Mesenchymal stem cell (in vitro differentiated cells and primary cell): ENCODE measurements at regions not wholly inside any gene's neighbourhood (a gene's known extent, or its start where the extent isn't known, plus 50 kb on each side); places are given as distances from the start of the nearest gene placed in this dataset.
A peak's percentile ranks its signal among the peaks of the same experiment; 100 is the strongest.

Experiments used
- DNase-seq: peaks from one replicate; pipeline ENCODE4 v3.0.0-alpha.2; 2013
- H2AFZ ChIP-seq: one replicate; pipeline ENCODE4 v1.6.1; 2013; ENCODE audit warnings: low read depth, mild to moderate bottlenecking, control low read depth, inconsistent platforms, low read length, moderate library complexity
- H2AK5ac ChIP-seq: 2 replicates; pipeline ENCODE4 v1.6.1; 2013; ENCODE audit warnings: low read length, moderate library complexity, mild to moderate bottlenecking, inconsistent platforms; ENCODE audit not compliant: severe bottlenecking
- H2BK120ac ChIP-seq: one replicate; pipeline ENCODE4 v1.6.1; 2013; ENCODE audit warnings: low read depth, mild to moderate bottlenecking, inconsistent platforms, low read length, moderate library complexity
- H2BK12ac ChIP-seq, 2 experiments: one replicate each; pipeline ENCODE4 v1.6.1; 2013; ENCODE audit warnings: inconsistent platforms in 2 of 2, low read length in 2 of 2, mild to moderate bottlenecking in 2 of 2, moderate library complexity in 2 of 2, control low read depth in 1 of 2
- H2BK15ac ChIP-seq: one replicate; pipeline ENCODE4 v1.6.1; 2013; ENCODE audit warnings: mild to moderate bottlenecking, low read depth, inconsistent platforms; ENCODE audit not compliant: poor library complexity, severe bottlenecking
- H2BK5ac ChIP-seq: 2 replicates; pipeline ENCODE4 v1.6.1; 2013; ENCODE audit warnings: low read depth, mild to moderate bottlenecking, low read length, control low read depth, inconsistent platforms; ENCODE audit not compliant: poor library complexity, severe bottlenecking
- H3K14ac ChIP-seq, 2 experiments: one replicate each; pipeline ENCODE4 v1.6.1; 2013; ENCODE audit warnings: inconsistent platforms in 2 of 2, low read length in 2 of 2, control low read depth in 1 of 2, mild to moderate bottlenecking in 1 of 2, moderate library complexity in 1 of 2
- H3K18ac ChIP-seq, 2 experiments: one replicate each; pipeline ENCODE4 v1.6.1; 2013; ENCODE audit warnings: inconsistent platforms in 2 of 2, low read length in 2 of 2, control low read depth in 1 of 2, low read depth in 1 of 2, mild to moderate bottlenecking in 1 of 2
- H3K23ac ChIP-seq, 2 experiments: one replicate each; pipeline ENCODE4 v1.6.1; 2013; ENCODE audit warnings: inconsistent platforms in 2 of 2, low read length in 2 of 2, mild to moderate bottlenecking in 2 of 2, moderate library complexity in 2 of 2, control low read depth in 1 of 2
- H3K27ac ChIP-seq: 2 replicates; pipeline ENCODE4 v1.5.1; 2013; ENCODE audit warnings: mild to moderate bottlenecking, moderate library complexity, low read length, control low read depth, inconsistent platforms; ENCODE audit not compliant: poor library complexity, severe bottlenecking
- H3K27me3 ChIP-seq, 2 experiments: 2 replicates each; pipeline versions ENCODE4 v1.6.1 to v1.7.0; 2013; ENCODE audit warnings: low read length in 2 of 2, mild to moderate bottlenecking in 2 of 2, moderate library complexity in 2 of 2, control low read depth in 1 of 2, inconsistent platforms in 1 of 2; ENCODE audit not compliant: control insufficient read depth in 1 of 2, insufficient read depth in 1 of 2
- H3K36me3 ChIP-seq, 2 experiments: 2 replicates each; pipeline versions ENCODE4 v1.6.1 to v1.7.0; 2013; ENCODE audit warnings: low read length in 2 of 2, control low read depth in 1 of 2, inconsistent platforms in 1 of 2, low read depth in 1 of 2, mild to moderate bottlenecking in 1 of 2; ENCODE audit not compliant: insufficient read depth in 2 of 2, control insufficient read depth in 1 of 2
- H3K4ac ChIP-seq, 2 experiments: one replicate each; pipeline ENCODE4 v1.6.1; 2013; ENCODE audit warnings: inconsistent platforms in 2 of 2, low read length in 2 of 2, mild to moderate bottlenecking in 2 of 2, moderate library complexity in 2 of 2, control low read depth in 1 of 2, low read depth in 1 of 2
- H3K4me1 ChIP-seq: 2 replicates; pipeline ENCODE4 v1.6.1; 2013; ENCODE audit warnings: low read depth, low read length, control low read depth; ENCODE audit not compliant: control insufficient read depth, insufficient read depth
- H3K4me2 ChIP-seq: 2 replicates; pipeline ENCODE4 v1.6.1; 2013; ENCODE audit warnings: low read length, mild to moderate bottlenecking, inconsistent platforms; ENCODE audit not compliant: poor library complexity, severe bottlenecking
- H3K4me3 ChIP-seq, 2 experiments: 2 replicates each; pipeline versions ENCODE4 v1.5.1 to v1.7.0; 2013; ENCODE audit warnings: low read length in 2 of 2, mild to moderate bottlenecking in 2 of 2, control low read depth in 1 of 2, low read depth in 1 of 2; ENCODE audit not compliant: insufficient read depth in 1 of 2
- H3K79me1 ChIP-seq: replicated peaks from 2 replicates; pipeline ENCODE4 v1.6.1; 2013; ENCODE audit warnings: mild to moderate bottlenecking, control low read depth, low read length, inconsistent platforms; ENCODE audit not compliant: poor library complexity, severe bottlenecking
- H3K9ac ChIP-seq: 2 replicates; pipeline ENCODE4 v1.7.0; 2013; ENCODE audit warnings: mild to moderate bottlenecking, low read length, moderate library complexity
- H3K9me3 ChIP-seq: 2 replicates; pipeline ENCODE4 v1.7.0; 2013; ENCODE audit warnings: mild to moderate bottlenecking, low read length; ENCODE audit not compliant: control insufficient read depth
- H4K8ac ChIP-seq: one replicate; pipeline ENCODE4 v1.6.1; 2013; ENCODE audit warnings: inconsistent platforms, mild to moderate bottlenecking, low read length, moderate library complexity
- H4K91ac ChIP-seq: one replicate; pipeline ENCODE4 v1.6.1; 2013; ENCODE audit warnings: mild to moderate bottlenecking, low read length, inconsistent platforms
- WGBS: methylation state at CpG from one replicate; pipeline ENCODE4 v1.1.7; 2013; ENCODE audit warnings: mixed read lengths; 5-methylcytosine and 5-hydroxymethylcytosine counted together

GRCh38 chr4:130249002-130249401, 1153.0 kb downstream of the C4orf33 start:
- H3K4ac ChIP-seq, result no peak overlapping the region
- no peak for DNase-seq
- H4K8ac ChIP-seq, result no peak overlapping the region
- no peaks in the 10 kb centered on the region for H3K9me3 ChIP-seq
- no peak overlapping the region for H3K23ac ChIP-seq
- no peak overlapping the region for H3K4me3 ChIP-seq
- H2BK12ac ChIP-seq, result no peak overlapping the region
- H4K91ac ChIP-seq, result no peak overlapping the region
- no peaks in the 10 kb centered on the region for H3K27me3 ChIP-seq
- no peaks in the 10 kb centered on the region for H3K4me1 ChIP-seq
- no peak overlapping the region for H2BK15ac ChIP-seq
- no peaks in the 10 kb centered on the region for H3K36me3 ChIP-seq
- H2AFZ ChIP-seq, result no peak overlapping the region
- H2AK5ac ChIP-seq, result no peak overlapping the region
- H2BK120ac ChIP-seq, result no peak overlapping the region
- no CpG with 5 or more reads among the region's 1 CpG for WGBS
- H3K79me1 ChIP-seq, result no peaks in the 10 kb centered on the region
- no peak overlapping the region for H3K4me2 ChIP-seq
- no peak overlapping the region for H3K9ac ChIP-seq
- H3K18ac ChIP-seq, result no peak overlapping the region
- no peak overlapping the region for H3K27ac ChIP-seq
- no peak overlapping the region for H2BK5ac ChIP-seq
- no peak overlapping the region for H3K14ac ChIP-seq

DNA sequence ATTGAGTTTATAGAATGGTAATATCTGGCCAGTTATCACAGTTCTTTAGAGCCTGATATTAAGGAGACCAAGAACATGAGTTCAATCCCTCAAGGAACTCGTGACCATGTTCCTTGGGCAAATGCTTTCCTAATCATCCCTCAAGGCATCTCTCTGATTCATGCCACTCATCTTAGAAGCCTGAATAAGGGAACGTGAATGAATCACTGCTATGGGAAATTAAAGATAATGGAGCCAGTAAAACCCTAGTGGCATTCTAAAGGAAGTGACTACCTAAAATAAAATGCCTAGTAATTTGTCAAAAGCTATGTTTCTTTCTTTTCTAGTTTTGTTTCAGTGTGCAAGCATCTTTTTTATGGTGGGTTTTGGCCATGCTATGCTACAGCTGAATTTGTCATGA, 1161.3 kb downstream of the C4orf33 start:
- DNase-seq, result peak; percentile 35
- no peak overlapping the region for H3K23ac ChIP-seq
- H2BK12ac ChIP-seq, result no peak overlapping the region
- H4K91ac ChIP-seq, result no peak overlapping the region
- H3K18ac ChIP-seq, result no peak overlapping the region
- no peak overlapping the region for H2AK5ac ChIP-seq
- H3K4me1 ChIP-seq, result no peaks in the 10 kb centered on the region
- H3K4me3 ChIP-seq, result no peak overlapping the region
- H3K4me2 ChIP-seq, result no peak overlapping the region
- no peak overlapping the region for H3K14ac ChIP-seq
- WGBS, result 62% methylated on average over 2 of the region's 2 CpGs
- H3K9me3 ChIP-seq, result no peaks in the 10 kb centered on the region
- no peak overlapping the region for H4K8ac ChIP-seq
- H2BK120ac ChIP-seq, result no peak overlapping the region
- no peaks in the 10 kb centered on the region for H3K27me3 ChIP-seq
- H3K27ac ChIP-seq, result no peak overlapping the region
- H3K9ac ChIP-seq, result peak overlapping the region; percentile 52
- no peak overlapping the region for H2AFZ ChIP-seq
- H3K36me3 ChIP-seq, result no peaks in the 10 kb centered on the region
- H3K79me1 ChIP-seq, result no peaks in the 10 kb centered on the region
- no peak overlapping the region for H2BK5ac ChIP-seq
- no peak overlapping the region for H2BK15ac ChIP-seq
- no peak overlapping the region for H3K4ac ChIP-seq

GRCh38 chr4:130266814-130267213, 1170.9 kb downstream of the C4orf33 start:
- no peak overlapping the region for H2AFZ ChIP-seq
- no peak overlapping the region for H3K27ac ChIP-seq
- H3K4me1 ChIP-seq, result no peaks in the 10 kb centered on the region
- no peak overlapping the region for H3K4me3 ChIP-seq
- no peak overlapping the region for H3K14ac ChIP-seq
- WGBS, result 55% methylated on average over 2 of the region's 2 CpGs
- no peaks in the 10 kb centered on the region for H3K27me3 ChIP-seq
- no peak overlapping the region for H3K18ac ChIP-seq
- H4K91ac ChIP-seq, result no peak overlapping the region
- H3K36me3 ChIP-seq, result no peaks in the 10 kb centered on the region
- H3K9ac ChIP-seq, result no peak overlapping the region
- no peaks in the 10 kb centered on the region for H3K79me1 ChIP-seq
- H3K4ac ChIP-seq, result no peak overlapping the region
- H2AK5ac ChIP-seq, result no peak overlapping the region
- no peak overlapping the region for H3K4me2 ChIP-seq
- H3K9me3 ChIP-seq, result peaks cover 13% of the 10 kb centered on the region
- no peak overlapping the region for H2BK5ac ChIP-seq
- no peak for DNase-seq
- no peak overlapping the region for H2BK120ac ChIP-seq
- no peak overlapping the region for H3K23ac ChIP-seq
- H2BK15ac ChIP-seq, result no peak overlapping the region
- H4K8ac ChIP-seq, result no peak overlapping the region
- H2BK12ac ChIP-seq, result no peak overlapping the region

- H3K14ac ChIP-seq, result no peak overlapping the region
- no peak overlapping the region for H2AFZ ChIP-seq
- H4K91ac ChIP-seq, result no peak overlapping the region
- H3K4ac ChIP-seq, result no peak overlapping the region
- no peak overlapping the region for H3K4me2 ChIP-seq
- no peak overlapping the region for H3K4me3 ChIP-seq
- H2BK5ac ChIP-seq, result no peak overlapping the region
- H3K79me1 ChIP-seq, result no peaks in the 10 kb centered on the region
- H2BK12ac ChIP-seq, result no peak overlapping the region
- H3K18ac ChIP-seq, result no peak overlapping the region
- no peak overlapping the region for H3K27ac ChIP-seq
- no peaks in the 10 kb centered on the region for H3K4me1 ChIP-seq
- no peak overlapping the region for H4K8ac ChIP-seq
- no peak overlapping the region for H2BK120ac ChIP-seq
- H2AK5ac ChIP-seq, result no peak overlapping the region
- H3K36me3 ChIP-seq, result no peaks in the 10 kb centered on the region
- H3K23ac ChIP-seq, result no peak overlapping the region
- H3K27me3 ChIP-seq, result no peaks in the 10 kb centered on the region
- DNase-seq, result no peak
- H3K9ac ChIP-seq, result no peak overlapping the region
- H2BK15ac ChIP-seq, result no peak overlapping the region
- no peaks in the 10 kb centered on the region for H3K9me3 ChIP-seq
- WGBS, result 17% methylated on average over 1 of the region's 1 CpG
Measured at GRCh38 chr4:130288576-130288975, 1192.6 kb downstream of the C4orf33 start.
